ENCODE measurements at regions not wholly inside any gene's neighbourhood (a gene's known extent, or its start where the extent isn't known, plus 50 kb on each side); places are given as distances from the start of the nearest gene placed in this dataset.

DNA sequence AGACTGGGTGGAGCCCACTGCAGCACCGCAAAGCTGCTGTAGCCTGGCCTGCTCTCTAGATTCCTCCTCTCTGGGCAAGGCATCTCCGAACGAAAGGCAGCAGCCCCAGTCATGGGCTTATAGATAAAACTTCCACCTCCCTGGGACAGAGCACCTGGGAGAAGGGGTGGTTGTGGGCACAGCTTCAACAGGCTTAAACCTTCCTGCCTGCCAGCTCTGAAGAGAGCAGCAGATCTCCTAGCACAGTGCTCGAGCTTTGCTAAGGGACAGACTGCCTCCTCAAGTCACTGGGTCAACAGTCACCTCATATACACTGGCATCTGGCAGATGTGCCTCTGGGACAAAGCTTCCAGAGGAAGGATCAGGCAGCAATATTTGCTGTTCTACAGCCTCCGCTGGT is 117.3 kb downstream of the EHF start:
- CTCF ChIA-PET: no interaction called here
- DNase-seq (ENCODE audit: extremely low spot score): no peak
- POLR2A ChIA-PET: no interaction called here
- TF ChIP-seq ELF4 (IDR thresholded peaks at IDR 0.05) (no peak), BHLHE40 (IDR thresholded peaks at IDR 0.05; ENCODE audit: borderline replicate concordance) (no peak), FOXA1 (IDR thresholded peaks at IDR 0.05) (no peak), SUZ12 (IDR thresholded peaks at IDR 0.05) (no peak), CTBP1 (IDR thresholded peaks at IDR 0.05; ENCODE audit: borderline replicate concordance) (no peak), ZNF384 (IDR thresholded peaks at IDR 0.05) (no peak), ARNT (IDR thresholded peaks at IDR 0.05) (no peak)

DNA sequence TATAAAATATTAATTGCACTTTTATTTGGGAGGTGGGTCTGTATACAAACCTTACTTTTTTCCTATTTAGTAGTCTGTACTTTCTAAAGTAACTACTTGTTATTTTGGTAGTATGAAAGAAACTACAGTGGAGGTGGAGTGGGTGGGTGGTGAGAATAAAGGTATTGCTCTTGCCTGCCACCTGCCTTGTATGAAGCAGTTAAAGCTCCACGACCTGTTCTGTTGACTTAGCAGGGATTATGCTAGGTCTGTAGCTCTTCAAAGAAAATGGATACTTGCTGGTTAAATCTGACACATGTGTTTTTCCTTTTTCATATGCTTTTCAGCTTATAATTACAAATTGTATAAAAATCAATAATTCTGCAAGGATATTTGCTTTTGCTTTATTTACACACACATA is 111.9 kb downstream of the EHF start:
- TF ChIP-seq FOXK2 (IDR thresholded peaks at IDR 0.05) (no peak), SP1 (IDR thresholded peaks at IDR 0.05) (no peak), ELF4 (IDR thresholded peaks at IDR 0.05) (no peak), ARNT (IDR thresholded peaks at IDR 0.05) (no peak), FOXA1 (IDR thresholded peaks at IDR 0.05) (no peak), CTBP1 (IDR thresholded peaks at IDR 0.05; ENCODE audit: borderline replicate concordance) (no peak), HDGF (IDR thresholded peaks at IDR 0.05; ENCODE audit: borderline replicate concordance) (no peak), SUZ12 (IDR thresholded peaks at IDR 0.05) (no peak), FOXM1 (IDR thresholded peaks at IDR 0.05; ENCODE audit: borderline replicate concordance) (no peak), TARDBP (IDR thresholded peaks at IDR 0.05) (no peak), ZNF384 (IDR thresholded peaks at IDR 0.05) (no peak), BHLHE40 (IDR thresholded peaks at IDR 0.05; ENCODE audit: borderline replicate concordance) (no peak), LEF1 (IDR thresholded peaks at IDR 0.05; ENCODE audit: borderline replicate concordance) (no peak), L3MBTL2 (conservative IDR thresholded peaks at IDR 0.05) (no peak), NFRKB (IDR thresholded peaks at IDR 0.05) (no peak)
- TF ChIP-seq, protein P1, sequence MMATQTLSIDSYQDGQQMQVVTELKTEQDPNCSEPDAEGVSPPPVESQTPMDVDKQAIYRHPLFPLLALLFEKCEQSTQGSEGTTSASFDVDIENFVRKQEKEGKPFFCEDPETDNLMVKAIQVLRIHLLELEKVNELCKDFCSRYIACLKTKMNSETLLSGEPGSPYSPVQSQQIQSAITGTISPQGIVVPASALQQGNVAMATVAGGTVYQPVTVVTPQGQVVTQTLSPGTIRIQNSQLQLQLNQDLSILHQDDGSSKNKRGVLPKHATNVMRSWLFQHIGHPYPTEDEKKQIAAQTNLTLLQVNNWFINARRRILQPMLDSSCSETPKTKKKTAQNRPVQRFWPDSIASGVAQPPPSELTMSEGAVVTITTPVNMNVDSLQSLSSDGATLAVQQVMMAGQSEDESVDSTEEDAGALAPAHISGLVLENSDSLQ (IDR thresholded peaks at IDR 0.05): no peak
- DNase-seq (ENCODE audit: extremely low spot score): no peak
- POLR2A ChIA-PET: no interaction called here
- CTCF ChIA-PET: no interaction called here

GRCh38 chr11:34731603-34732002 is 110.7 kb downstream of the EHF start:
- POLR2A ChIA-PET: no interaction called here
- TF ChIP-seq NFRKB (IDR thresholded peaks at IDR 0.05) (no peak), HDGF (IDR thresholded peaks at IDR 0.05; ENCODE audit: borderline replicate concordance) (no peak), LEF1 (IDR thresholded peaks at IDR 0.05; ENCODE audit: borderline replicate concordance) (no peak), CTBP1 (IDR thresholded peaks at IDR 0.05; ENCODE audit: borderline replicate concordance) (no peak), FOXA1 (IDR thresholded peaks at IDR 0.05) (no peak), FOXK2 (IDR thresholded peaks at IDR 0.05) (no peak), ARNT (IDR thresholded peaks at IDR 0.05) (no peak), SP1 (IDR thresholded peaks at IDR 0.05) (no peak), BHLHE40 (IDR thresholded peaks at IDR 0.05; ENCODE audit: borderline replicate concordance) (no peak), ZNF384 (IDR thresholded peaks at IDR 0.05) (no peak), SUZ12 (IDR thresholded peaks at IDR 0.05) (no peak), ELF4 (IDR thresholded peaks at IDR 0.05) (no peak)
- TF ChIP-seq, protein P1 (IDR thresholded peaks at IDR 0.05): no peak
- DNase-seq (ENCODE audit: extremely low spot score): no peak
- CTCF ChIA-PET: no interaction called here

- ChIA-PET POLR2A (no interaction called here), CTCF (no interaction called here)
- TF ChIP-seq SUZ12 (IDR thresholded peaks at IDR 0.05) (no peak), HDGF (IDR thresholded peaks at IDR 0.05; ENCODE audit: borderline replicate concordance) (no peak), FOXA1 (IDR thresholded peaks at IDR 0.05) (no peak), BHLHE40 (IDR thresholded peaks at IDR 0.05; ENCODE audit: borderline replicate concordance) (no peak), ZNF384 (IDR thresholded peaks at IDR 0.05) (no peak), L3MBTL2 (conservative IDR thresholded peaks at IDR 0.05) (no peak), SP1 (IDR thresholded peaks at IDR 0.05) (no peak), FOXK2 (IDR thresholded peaks at IDR 0.05) (no peak)
- TF ChIP-seq, protein P1 (IDR thresholded peaks at IDR 0.05): no peak
- no peak for DNase-seq (ENCODE audit: extremely low spot score)
Observed at GRCh38 chr11:34730544-34731295, 109.8 kb downstream of the EHF start.

DNA sequence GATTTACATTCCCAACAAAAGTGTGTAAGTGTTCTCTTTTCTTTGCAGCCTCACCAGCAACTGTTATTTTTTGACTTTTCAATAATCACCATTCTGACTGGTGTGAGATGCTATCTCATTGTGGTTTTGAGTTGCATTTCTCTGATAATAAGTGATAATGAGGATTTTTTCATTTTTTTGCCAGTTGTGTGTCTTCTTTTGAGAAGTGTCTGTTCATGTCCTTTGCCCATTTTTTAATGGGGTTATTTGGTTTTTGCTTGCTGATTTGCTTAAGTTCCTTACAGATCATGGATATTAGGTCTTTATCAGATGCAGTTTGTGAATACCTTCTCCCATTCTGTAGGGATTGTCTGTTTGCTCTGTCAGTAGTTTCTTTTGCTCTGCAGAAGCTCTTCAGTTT is 107.7 kb downstream of the EHF start:
- POLR2A ChIA-PET: no interaction called here
- no peak for TF ChIP-seq FOXM1 (IDR thresholded peaks at IDR 0.05; ENCODE audit: borderline replicate concordance)
- TF ChIP-seq L3MBTL2 (conservative IDR thresholded peaks at IDR 0.05): no peak
- no peak for TF ChIP-seq FOXA1 (IDR thresholded peaks at IDR 0.05)
- TF ChIP-seq SUZ12 (IDR thresholded peaks at IDR 0.05): no peak
- TF ChIP-seq CTBP1 (IDR thresholded peaks at IDR 0.05; ENCODE audit: borderline replicate concordance): no peak
- no peak for TF ChIP-seq FOXK2 (IDR thresholded peaks at IDR 0.05)
- no peak for TF ChIP-seq ARNT (IDR thresholded peaks at IDR 0.05)
- TF ChIP-seq NFRKB (IDR thresholded peaks at IDR 0.05): no peak
- no peak for TF ChIP-seq ELF4 (IDR thresholded peaks at IDR 0.05)
- no peak for TF ChIP-seq LEF1 (IDR thresholded peaks at IDR 0.05; ENCODE audit: borderline replicate concordance)
- TF ChIP-seq BHLHE40 (IDR thresholded peaks at IDR 0.05; ENCODE audit: borderline replicate concordance): no peak
- no peak for TF ChIP-seq ZNF384 (IDR thresholded peaks at IDR 0.05)
- TF ChIP-seq TARDBP (IDR thresholded peaks at IDR 0.05): no peak
- no peak for TF ChIP-seq HDGF (IDR thresholded peaks at IDR 0.05; ENCODE audit: borderline replicate concordance)
- TF ChIP-seq, protein P1 (IDR thresholded peaks at IDR 0.05): no peak
- CTCF ChIA-PET: no interaction called here
- DNase-seq (ENCODE audit: extremely low spot score): no peak

Data from HEK293T (cell line).